Activated CD8-positive, alpha-beta T cell treated with anti-CD3 and anti-CD28 coated beads, Interleukin-2, amount 10 ng/mL, durations not matched to agents 7 days and 5 days (primary cell): ENCODE measurements at regions not wholly inside any gene's neighbourhood (a gene's known extent, or its start where the extent isn't known, plus 50 kb on each side); places are given as distances from the start of the nearest gene placed in this dataset.

Source experiments
- ATAC-seq: fragments of 150-1000 bp; cut with Tn5 transposase; one replicate; pipeline ENCODE4 v1.10.0; 2021; ENCODE audit warnings: moderate library complexity
- CTCF ChIA-PET: fragments of 350-600 bp; sonication (Branson Sonifier 250); formaldehyde crosslinking; loops from one replicate; lab custom pipeline; 2021; ENCODE audit warnings: antibody characterized with exemption; lab: Charles Lee
- POLR2A ChIA-PET: fragments of 350-600 bp; sonication (Branson Sonifier 250); formaldehyde crosslinking; loops from one replicate; lab custom pipeline; 2021; ENCODE audit warnings: antibody characterized with exemption; lab: Charles Lee
- DNase-seq: peaks from one replicate; pipeline ENCODE4 v3.0.0-alpha.2; 2020
- H3K27ac Mint-ChIP-seq: one replicate; pipeline ENCODE4 v1.8.0; 2021; ENCODE audit warnings: mild to moderate bottlenecking, mixed read lengths
- H3K27me3 Mint-ChIP-seq: one replicate; pipeline ENCODE4 v1.8.0; 2021; ENCODE audit warnings: low read depth, mixed read lengths
- H3K36me3 Mint-ChIP-seq: one replicate; pipeline ENCODE4 v1.8.0; 2021; ENCODE audit warnings: low read depth, mixed read lengths
- H3K4me1 Mint-ChIP-seq: one replicate; pipeline ENCODE4 v1.8.0; 2021; ENCODE audit warnings: low read depth, mixed read lengths
- H3K4me3 Mint-ChIP-seq: one replicate; pipeline ENCODE4 v1.8.0; 2021; ENCODE audit warnings: mild to moderate bottlenecking, mixed read lengths
- H3K9me3 Mint-ChIP-seq: one replicate; pipeline ENCODE4 v1.8.0; 2022; ENCODE audit warnings: mixed read lengths; ENCODE audit not compliant: insufficient read depth

DNA sequence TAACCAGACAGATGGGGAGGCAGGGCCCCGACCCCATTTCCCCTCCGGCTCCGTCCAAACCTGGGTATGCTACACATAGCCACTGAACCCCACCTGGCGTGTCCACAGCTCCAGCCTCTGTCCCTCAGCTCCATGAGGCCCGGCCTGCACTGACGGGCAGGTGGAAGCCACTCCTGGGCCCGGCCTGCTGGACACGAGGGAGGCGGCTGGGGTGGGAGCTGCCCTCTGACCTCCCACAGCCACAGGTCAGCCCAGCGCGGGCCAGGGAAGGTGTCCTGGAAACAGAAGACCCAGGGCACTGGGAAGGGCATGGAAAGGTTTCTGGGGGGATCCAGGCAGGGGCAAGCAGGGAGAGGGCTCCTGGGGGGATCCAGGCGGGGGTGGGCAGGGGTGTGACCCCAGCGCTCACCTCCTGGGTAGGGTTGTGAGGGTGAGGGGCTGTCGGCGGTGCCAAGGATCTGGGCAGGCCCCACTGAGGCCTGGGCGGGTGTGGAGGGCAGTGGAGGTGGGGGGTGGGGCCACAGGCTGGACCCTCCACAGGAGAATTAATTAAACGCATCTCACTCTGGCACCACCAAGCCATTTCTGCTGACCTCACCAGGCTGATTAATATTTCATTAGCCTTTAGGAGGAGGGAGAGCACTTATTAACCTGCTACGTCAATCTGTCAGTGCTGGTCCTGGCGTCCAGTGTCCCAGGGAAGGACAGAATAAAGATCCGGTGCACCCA, 108.9 kb downstream of the UNCX start:
- Mint-ChIP-seq H3K27ac (no peak overlapping the region), H3K36me3 (peaks cover 2% of the 10 kb centered on the region), H3K4me3 (no peak overlapping the region), H3K4me1 (no peaks in the 10 kb centered on the region), H3K9me3 (peaks cover 7% of the 10 kb centered on the region), H3K27me3 (peaks cover 2% of the 10 kb centered on the region)
- CTCF ChIA-PET, result no interaction called here
- POLR2A ChIA-PET, result no interaction called here
- DNase-seq (no peak), ATAC-seq (no peak)

DNA sequence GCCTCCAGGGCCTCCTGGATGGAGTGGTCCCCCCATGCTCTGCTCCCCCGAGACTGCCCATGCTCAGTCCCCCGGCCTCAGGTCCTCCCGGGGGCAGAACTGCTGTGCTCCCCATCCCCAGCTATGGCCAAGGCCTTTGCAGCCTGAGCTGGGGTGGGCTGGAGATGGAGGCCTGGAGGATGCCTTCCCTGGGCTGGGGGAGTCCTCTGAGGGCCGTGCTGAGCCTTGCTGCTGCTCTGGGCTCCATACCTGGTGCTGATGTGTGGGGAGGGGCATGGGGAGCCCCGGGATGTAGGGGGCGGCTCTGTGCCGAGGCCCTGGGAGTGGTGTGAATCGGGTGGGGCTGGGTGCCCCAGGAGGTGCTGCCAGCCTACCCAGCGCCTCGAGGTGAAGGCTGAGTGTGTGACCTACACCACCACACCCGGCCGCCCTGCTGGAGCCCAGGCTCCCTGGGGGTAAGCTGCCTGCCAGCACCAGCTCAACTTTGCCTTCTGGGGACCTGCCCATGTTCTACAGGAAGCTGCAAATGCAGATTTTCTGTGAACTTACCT, 109.5 kb downstream of the UNCX start:
- ATAC-seq, result no peak
- Mint-ChIP-seq H3K4me1 (no peaks in the 10 kb centered on the region), H3K36me3 (no peaks in the 10 kb centered on the region), H3K4me3 (no peak overlapping the region), H3K9me3 (peaks cover 4% of the 10 kb centered on the region), H3K27ac (no peak overlapping the region), H3K27me3 (peaks cover 2% of the 10 kb centered on the region)
- ChIA-PET CTCF (no interaction called here), POLR2A (no interaction called here)
- no peak for DNase-seq

DNA sequence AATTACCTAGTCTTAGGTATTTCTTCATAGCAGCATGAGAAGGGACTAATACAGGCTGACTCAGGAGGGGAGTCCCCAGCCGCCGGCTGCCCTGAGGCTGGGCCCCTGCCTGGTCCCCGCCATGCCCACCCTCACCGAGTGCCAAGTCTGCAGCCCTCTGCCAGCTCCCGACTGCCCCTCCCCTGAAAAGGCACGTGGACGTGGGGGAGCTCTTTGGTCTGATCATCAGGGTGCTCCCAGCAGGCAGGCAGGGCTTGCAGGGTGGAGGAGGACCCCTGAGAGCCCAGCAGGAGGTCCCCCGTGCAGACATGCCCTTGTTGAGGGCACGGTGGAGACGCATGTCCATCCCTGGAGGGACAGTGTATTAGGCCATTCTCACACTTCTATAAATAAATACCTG, 110.9 kb downstream of the UNCX start:
- H3K27ac Mint-ChIP-seq, result no peak overlapping the region
- no peaks in the 10 kb centered on the region for H3K27me3 Mint-ChIP-seq
- ChIA-PET POLR2A (no interaction called here), CTCF (no interaction called here)
- no peaks in the 10 kb centered on the region for H3K36me3 Mint-ChIP-seq
- no peaks in the 10 kb centered on the region for H3K4me1 Mint-ChIP-seq
- ATAC-seq (no peak), DNase-seq (no peak)
- H3K4me3 Mint-ChIP-seq, result no peak overlapping the region
- H3K9me3 Mint-ChIP-seq, result peaks cover 4% of the 10 kb centered on the region

DNA sequence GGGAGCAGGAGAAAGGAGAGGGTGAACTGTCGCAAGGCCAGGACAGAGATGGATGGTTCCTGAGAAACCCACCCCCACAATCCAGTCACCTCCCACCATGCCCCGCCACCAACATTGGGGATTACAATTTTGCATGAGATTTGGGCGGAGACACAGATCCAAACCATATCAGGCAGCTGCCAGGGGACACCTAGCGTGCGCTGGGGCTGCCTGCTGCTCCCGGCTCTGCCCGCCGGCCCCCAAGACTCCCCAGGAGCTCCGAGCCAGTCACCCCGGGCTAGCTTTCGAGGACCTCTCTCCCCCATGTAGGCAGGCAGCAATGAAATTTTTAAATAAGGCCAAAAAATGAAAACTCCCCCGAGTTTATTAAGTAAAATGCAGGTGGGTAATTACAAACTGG, 111.7 kb downstream of the UNCX start:
- Mint-ChIP-seq H3K9me3 (peaks cover 4% of the 10 kb centered on the region), H3K27me3 (no peaks in the 10 kb centered on the region), H3K27ac (no peak overlapping the region), H3K4me1 (no peaks in the 10 kb centered on the region), H3K4me3 (no peak overlapping the region), H3K36me3 (no peaks in the 10 kb centered on the region)
- DNase-seq (no peak), ATAC-seq (no peak)
- CTCF ChIA-PET, result no interaction called here
- POLR2A ChIA-PET, result no interaction called here

DNA sequence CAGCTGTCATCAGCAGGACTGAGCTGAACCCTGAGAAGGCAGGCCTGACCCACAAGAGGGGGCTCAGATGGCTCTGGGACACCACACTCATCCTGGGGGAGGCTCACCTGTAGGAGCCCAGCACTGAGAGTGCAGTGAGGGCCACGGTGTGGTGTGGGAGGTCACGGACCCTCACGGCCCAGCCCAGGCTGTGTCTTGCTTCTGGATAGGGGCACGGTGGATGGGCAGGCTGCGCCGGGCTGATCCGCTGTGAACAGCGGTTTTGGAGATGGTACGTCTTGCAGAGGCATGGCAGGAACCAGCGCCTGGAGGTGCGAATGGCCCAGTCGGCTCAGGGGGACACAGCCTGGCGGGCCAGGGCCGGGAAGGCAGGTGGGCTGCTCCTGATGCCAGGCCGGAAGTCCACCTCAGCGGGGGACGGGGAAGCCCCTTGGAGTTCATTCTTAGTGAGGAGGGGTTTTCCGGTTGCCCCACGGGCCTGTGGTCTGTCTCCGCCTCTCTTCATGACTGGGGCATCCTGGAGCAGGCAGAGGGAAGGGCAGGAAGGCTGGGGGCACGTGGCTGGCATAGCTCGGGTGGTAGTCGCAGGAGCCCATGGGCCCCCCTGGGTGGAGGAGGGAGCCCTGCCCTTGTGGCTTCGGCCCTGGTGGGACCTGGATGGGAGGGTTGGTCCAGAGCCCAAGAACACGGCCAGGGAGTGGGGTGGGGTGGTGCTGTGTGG, 112.5 kb downstream of the UNCX start:
- no peaks in the 10 kb centered on the region for H3K27me3 Mint-ChIP-seq
- H3K9me3 Mint-ChIP-seq, result peaks cover 4% of the 10 kb centered on the region
- H3K4me1 Mint-ChIP-seq, result no peaks in the 10 kb centered on the region
- H3K4me3 Mint-ChIP-seq, result no peak overlapping the region
- no peaks in the 10 kb centered on the region for H3K36me3 Mint-ChIP-seq
- no peak overlapping the region for H3K27ac Mint-ChIP-seq
- ATAC-seq, result no peak
- ChIA-PET POLR2A (no interaction called here), CTCF (no interaction called here)
- DNase-seq, result no peak

DNA sequence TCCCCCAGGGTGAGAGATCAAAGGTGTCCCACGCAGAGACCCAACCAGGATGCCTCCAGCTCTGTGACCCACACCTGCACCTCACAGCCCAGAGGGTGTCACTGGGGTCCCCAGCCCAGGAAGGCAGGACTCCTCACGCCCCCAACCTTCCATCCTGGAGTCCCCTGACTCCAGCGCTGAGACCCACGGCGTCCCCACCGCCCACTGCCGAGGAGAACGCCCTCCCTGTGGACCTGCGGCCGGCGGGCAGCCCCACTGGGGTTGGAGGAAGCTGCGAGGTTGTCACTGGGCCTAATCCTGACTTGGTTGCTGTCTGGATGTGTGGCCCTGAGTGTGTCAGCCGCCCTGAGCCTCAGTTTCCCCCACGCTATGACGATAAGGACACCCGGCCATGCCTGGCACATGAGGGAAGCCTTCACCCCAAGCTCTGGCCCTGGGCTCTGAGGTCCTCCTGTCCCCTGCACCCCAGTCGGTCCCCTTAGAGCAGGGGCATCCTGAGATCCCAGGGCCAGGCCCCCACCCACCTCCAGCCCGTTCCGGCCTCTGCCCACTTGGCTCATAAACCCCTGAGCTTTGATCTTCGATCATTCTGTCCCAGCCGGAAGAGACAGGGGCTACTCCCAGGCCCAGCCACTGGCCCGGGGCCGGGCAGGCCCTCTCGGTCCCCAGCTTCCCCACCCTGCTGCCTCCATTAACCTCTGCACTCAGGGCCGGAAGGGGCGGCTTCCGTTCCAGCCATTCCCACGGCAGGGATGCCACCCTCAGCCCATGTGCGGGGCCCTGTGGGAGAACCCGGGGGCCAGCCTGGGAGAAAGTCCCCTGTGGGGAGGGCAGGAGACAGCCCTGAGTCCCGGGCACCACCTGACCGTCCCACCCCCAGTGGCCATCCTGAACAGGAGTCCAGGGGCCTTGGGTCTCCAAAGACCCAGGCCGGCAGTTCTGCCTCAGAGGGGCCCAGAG, 113.2 kb downstream of the MICALL2 start:
- no peak for ATAC-seq
- Mint-ChIP-seq H3K27me3 (no peaks in the 10 kb centered on the region), H3K4me1 (no peaks in the 10 kb centered on the region), H3K9me3 (peaks cover 4% of the 10 kb centered on the region), H3K36me3 (no peaks in the 10 kb centered on the region), H3K4me3 (no peak overlapping the region), H3K27ac (no peak overlapping the region)
- CTCF ChIA-PET, result no interaction called here
- no peak for DNase-seq
- POLR2A ChIA-PET, result no interaction called here

DNA sequence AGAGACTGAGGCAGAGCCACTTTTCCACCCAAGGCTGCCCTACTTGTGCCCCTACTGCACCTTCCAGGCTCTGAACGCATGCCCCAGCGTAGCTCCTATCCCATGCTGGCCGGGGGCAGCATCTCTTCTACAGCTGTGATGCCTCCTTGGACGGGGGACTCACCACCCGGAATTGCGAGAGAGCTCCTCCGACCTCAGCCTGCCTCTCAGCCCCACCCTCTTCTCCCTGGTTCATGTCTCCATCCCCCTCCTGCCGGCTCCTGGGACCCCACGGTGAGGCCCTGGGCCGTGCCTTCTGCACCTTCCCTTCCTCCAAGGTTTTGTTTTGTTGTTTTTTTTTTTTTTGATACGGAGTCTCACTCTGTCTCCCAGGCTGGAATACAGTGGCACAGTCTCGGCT, 112.4 kb downstream of the MICALL2 start:
- ChIA-PET CTCF (no interaction called here), POLR2A (no interaction called here)
- H3K27me3 Mint-ChIP-seq, result no peaks in the 10 kb centered on the region
- peaks cover 4% of the 10 kb centered on the region for H3K9me3 Mint-ChIP-seq
- H3K4me1 Mint-ChIP-seq, result no peaks in the 10 kb centered on the region
- no peak overlapping the region for H3K27ac Mint-ChIP-seq
- DNase-seq, result no peak
- no peak for ATAC-seq
- H3K4me3 Mint-ChIP-seq, result no peak overlapping the region
- no peaks in the 10 kb centered on the region for H3K36me3 Mint-ChIP-seq

DNA sequence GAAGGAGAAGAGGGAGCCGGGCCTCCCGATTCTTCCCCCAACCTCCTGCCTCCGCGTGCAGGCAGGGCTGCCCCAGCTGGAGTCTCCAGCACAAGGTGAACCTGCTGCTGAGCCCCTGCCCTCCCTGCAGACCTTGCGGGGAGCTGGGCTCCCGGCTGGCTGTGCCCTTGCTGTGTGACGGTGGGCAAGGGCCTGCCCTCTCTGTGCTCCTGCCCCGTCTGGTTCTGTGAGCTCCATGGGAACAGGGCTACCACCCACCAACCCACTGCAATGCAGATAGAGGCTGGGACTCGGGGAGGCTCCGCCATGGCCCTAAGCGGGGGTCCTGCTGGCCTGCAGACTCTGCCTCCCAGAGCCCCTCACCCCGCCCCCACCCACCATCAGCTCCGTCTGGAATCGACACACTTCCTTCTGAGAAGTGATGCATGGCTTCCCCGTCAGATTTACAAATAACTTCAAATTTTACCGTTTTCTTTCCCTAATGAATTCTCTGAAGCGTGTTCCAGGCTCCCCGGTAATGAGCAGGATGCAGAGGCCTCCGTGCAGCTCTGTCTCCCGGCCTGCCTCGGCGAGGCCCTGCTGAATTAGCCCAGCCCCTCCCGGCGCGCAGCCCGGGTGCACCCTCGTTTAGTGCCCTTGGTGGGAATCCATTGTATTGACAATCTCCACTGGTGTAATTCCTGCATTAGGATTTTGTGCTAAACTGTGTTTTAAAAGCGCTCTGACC, 111.0 kb downstream of the MICALL2 start:
- no peak for ATAC-seq
- ChIA-PET CTCF (no interaction called here), POLR2A (no interaction called here)
- Mint-ChIP-seq H3K9me3 (no peaks in the 10 kb centered on the region), H3K36me3 (no peaks in the 10 kb centered on the region), H3K4me1 (no peaks in the 10 kb centered on the region), H3K4me3 (no peak overlapping the region), H3K27me3 (no peaks in the 10 kb centered on the region), H3K27ac (no peak overlapping the region)
- DNase-seq, result no peak

DNA sequence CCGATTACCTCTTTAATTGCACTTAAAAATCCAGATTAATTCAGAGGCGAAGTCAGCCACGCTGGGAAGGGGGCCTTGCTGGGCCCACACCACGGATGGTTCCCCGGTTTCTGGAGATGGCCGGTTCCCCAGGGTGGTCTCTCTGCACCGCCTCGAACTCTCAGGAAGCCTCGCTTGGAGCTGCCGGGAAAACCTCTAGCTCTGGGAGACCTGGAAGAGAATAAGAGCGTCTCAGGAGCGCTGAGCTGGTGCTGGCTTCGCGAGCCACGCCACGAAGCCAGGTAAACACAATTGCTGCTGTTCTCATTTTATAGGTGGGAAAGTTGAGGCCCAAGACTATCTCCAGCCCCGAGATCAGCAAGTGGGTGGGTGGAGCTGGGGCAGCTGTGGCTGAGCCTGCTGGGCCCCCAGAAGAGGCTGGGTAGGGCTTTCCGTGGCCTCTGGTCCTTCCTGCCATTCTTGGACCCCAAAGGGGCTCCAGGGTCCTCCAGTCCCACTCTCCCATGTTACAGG, 110.4 kb downstream of the MICALL2 start:
- Mint-ChIP-seq H3K27ac (no peak overlapping the region), H3K4me3 (no peak overlapping the region), H3K27me3 (no peaks in the 10 kb centered on the region), H3K36me3 (no peaks in the 10 kb centered on the region), H3K9me3 (no peaks in the 10 kb centered on the region), H3K4me1 (no peaks in the 10 kb centered on the region)
- ATAC-seq (no peak), DNase-seq (no peak)
- CTCF ChIA-PET, result no interaction called here
- POLR2A ChIA-PET, result no interaction called here

DNA sequence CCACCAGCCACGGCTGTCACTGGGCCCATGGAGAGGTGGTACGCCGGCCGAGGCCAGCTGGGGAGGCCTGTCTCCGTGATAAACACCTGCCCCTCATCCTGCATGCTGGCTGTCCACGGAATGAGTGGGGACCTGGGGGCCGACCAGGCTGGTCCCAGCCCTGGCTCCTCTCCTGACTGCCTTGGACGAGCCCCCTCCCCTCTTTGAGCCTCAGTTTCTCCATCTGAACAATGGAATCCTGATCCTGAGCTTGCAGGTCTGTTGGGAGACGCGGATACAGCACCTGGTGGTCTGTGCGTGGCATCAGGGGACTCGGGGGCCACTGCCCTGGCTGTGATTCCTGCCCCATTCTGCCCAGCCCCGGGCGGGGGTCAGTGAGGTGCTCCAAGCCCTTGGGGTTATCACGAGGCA, 109.9 kb downstream of the MICALL2 start:
- no peaks in the 10 kb centered on the region for H3K4me1 Mint-ChIP-seq
- H3K36me3 Mint-ChIP-seq, result no peaks in the 10 kb centered on the region
- ChIA-PET CTCF (no interaction called here), POLR2A (no interaction called here)
- DNase-seq, result no peak
- H3K9me3 Mint-ChIP-seq, result no peaks in the 10 kb centered on the region
- H3K4me3 Mint-ChIP-seq, result no peak overlapping the region
- ATAC-seq, result no peak
- H3K27ac Mint-ChIP-seq, result no peak overlapping the region
- no peaks in the 10 kb centered on the region for H3K27me3 Mint-ChIP-seq

DNA sequence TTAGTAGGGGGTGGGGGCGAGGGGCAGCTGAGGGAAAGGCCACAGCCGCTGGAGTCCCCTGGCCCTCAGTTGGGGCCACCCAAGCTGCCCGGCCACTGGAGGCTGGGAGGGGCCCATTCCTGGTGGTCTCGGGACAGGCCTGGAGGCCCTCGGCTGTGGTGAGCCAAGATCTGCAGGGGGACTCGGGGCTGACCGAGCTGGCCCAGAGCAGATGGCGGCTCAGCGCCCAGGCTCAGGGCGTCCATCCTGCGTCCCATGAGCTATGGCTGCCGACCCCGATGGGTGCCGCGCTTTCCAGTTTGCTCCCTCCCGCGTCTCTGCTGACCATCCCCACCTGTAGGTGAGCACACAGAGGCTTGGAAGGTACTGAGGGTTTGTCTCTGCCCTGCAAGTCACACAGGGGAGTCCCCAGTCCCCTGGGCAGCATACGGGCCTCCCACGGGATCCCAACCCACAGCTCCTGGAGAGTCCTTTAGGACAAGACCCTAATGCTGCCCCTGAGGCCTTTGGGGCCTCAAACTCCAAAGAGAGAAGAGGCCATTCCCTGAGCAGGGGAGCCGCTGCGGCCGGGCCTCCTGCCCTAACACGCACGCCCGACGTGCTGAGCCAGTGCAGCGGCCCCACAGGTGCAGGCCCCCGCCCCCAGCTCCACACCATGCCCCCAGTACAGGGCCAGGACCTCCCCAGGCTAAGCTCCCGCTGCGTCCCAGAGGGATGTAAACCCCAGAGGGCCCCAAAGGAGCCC, 107.2 kb downstream of the MICALL2 start:
- Mint-ChIP-seq H3K9me3 (no peaks in the 10 kb centered on the region), H3K4me1 (no peaks in the 10 kb centered on the region), H3K36me3 (no peaks in the 10 kb centered on the region), H3K27me3 (no peaks in the 10 kb centered on the region), H3K27ac (no peak overlapping the region), H3K4me3 (no peak overlapping the region)
- ATAC-seq (no peak), DNase-seq (no peak)
- ChIA-PET POLR2A (no interaction called here), CTCF (no interaction called here)
